Tibial nerve (tissue), 3 donors: ENCODE measurements at regions not wholly inside any gene's neighbourhood (a gene's known extent, or its start where the extent isn't known, plus 50 kb on each side); places are given as distances from the start of the nearest gene placed in this dataset.

ENCODE experiments used
- CTCF ChIP-seq, 5 experiments: fragments of 200-600 bp in 3 of 5; fragments of 450-650 bp in 2 of 5; sonication (generic) in 3 of 5; IDR thresholded peaks; one replicate each; pipeline ENCODE4 v1.5.1; 2016 to 2019; ENCODE audit warnings: antibody characterized with exemption in 5 of 5, mild to moderate bottlenecking in 3 of 5, moderate library complexity in 2 of 5
- POLR2A ChIP-seq, 2 donors: fragments of 450-650 bp; IDR thresholded peaks; one replicate each; pipeline ENCODE4 v1.6.1; 2017; ENCODE audit warnings: antibody characterized with exemption in 2 of 2, mild to moderate bottlenecking in 2 of 2, moderate library complexity in 2 of 2

GRCh38 chr5:167244583-167244982 lies 1046.9 kb upstream of the WWC1 start:
- no peak for TF ChIP-seq CTCF (IDR thresholded peaks at IDR 0.05)
- no peak for TF ChIP-seq POLR2A (IDR thresholded peaks at IDR 0.05)
